Stimulated activated CD4-positive, alpha-beta T cell treated with anti-CD3 and anti-CD28 coated beads, Interleukin-12 subunit alpha, Interleukin-12 subunit beta, amount 100 ng/mL, for 48 hours (primary cell): ENCODE measurements at regions not wholly inside any gene's neighbourhood (a gene's known extent, or its start where the extent isn't known, plus 50 kb on each side); places are given as distances from the start of the nearest gene placed in this dataset.

ENCODE experiments used
- DNase-seq, 3 donors: peaks; one replicate each; pipeline ENCODE4 v3.0.0-alpha.2; 2020; ENCODE audit warnings: low read depth in 2 of 3, low spot score in 1 of 3

GRCh38 chrX:51798701-51799100 is 55.5 kb downstream of the GSPT2 start:
- DNase-seq, result no peak

DNA sequence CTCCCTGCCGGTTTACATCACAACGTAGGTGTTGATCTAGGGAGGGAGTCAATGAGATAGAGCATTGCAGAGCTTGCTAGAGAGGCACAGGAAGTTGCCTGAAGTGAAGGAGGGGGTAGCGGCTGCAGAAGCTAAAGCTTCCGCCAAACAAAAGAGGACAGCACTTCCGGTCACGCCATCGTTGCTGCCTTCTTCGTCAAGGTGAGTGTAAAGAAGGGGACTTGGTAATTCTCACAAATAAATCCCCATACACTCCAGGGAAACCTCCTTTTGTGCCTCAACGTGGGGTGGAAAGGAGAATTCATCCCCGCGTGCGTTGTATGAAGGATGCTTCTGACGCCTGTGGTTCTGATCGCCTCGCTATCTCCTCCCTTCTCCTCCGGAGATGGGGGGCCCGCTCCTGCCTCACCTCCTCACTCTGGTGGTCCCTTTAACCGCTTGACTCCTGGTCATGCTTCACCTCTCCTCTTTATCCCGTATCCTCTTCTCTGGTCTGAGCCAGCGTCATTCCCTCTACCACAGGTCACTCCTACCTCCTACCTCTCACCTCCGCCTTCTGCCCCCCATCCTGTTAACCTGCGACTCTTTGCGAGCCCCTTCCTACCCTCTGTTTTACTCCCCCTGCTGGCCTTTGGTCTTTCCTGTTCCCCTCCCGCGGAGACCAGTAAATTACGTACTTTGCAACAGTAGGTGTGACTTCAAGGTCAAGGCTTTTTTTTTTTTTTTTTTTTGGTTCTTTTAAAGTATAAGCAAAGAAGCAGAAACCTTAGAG is 59.9 kb downstream of the GSPT2 start:
- DNase-seq, result peak; percentile 23 to 37 (median 24)

GRCh38 chrX:51803833-51804232 is 60.6 kb downstream of the GSPT2 start:
- no peak for DNase-seq

DNA sequence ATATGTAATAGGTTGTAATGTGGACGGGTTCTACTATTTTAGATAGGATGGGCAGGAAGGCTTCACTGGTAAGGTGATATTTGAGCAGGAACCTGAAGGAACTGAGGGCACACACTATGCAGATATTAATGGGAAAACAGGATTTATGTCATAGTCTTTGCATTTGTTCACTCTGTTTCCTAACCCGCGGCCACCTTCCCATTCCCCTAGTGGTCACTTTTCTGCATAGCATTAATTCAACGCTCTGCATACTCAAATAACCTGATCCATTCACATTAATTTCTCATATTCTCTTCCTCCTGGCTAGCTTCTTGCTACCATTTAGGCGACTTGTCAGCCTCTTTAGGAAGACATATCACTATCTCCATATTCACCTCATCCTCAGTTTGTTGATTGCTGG is 61.5 kb downstream of the GSPT2 start:
- DNase-seq, result no peak

DNA sequence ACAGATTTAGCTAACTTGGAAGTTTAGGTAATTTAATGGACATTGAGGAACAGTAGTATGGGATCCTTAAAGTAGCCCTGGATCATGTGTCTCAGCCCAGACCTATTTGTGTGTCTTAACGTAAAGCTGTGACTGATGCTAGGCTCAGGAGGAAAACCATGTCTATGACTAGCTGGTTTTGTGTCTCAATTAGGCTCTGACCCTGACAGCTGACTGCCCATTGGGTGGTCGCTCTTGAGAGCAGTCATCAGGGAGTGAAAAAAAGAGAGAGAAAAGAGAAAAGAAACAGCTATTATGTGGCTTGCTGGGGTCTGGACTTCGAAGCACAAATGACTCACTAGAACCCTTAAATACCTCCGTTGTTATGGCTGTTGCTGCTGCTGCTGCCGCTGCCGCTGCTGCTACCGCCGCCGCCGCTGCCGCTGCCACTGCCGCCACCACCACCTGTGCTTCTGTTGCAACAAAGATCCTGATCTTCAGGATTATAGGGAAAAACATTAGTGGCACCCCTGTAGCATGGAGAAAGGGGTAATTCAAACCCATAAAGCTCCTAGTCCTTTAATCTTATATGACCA is 70.7 kb downstream of the GSPT2 start:
- DNase-seq, result no peak

GRCh38 chrX:51824061-51824460 is 69.4 kb upstream of the MAGED1 start:
- no peak for DNase-seq

DNA sequence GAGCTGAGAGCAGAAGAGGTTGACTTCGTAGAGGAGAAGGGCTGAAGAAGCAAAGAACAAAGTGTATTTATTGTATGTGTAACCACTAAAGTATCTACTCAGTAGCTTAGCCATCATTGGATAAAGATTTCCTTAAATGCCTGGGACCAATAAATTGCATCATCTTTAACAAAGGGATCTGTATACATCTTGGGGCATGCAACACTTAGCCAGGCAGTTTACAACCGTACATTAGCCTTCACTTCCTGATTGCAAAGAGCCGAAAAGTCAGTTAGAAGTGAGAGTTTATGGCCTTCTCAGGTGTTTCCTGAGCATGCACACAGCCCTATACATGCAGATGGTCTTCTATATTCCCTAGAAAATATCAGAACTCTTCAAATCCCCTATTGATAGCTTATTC is 68.0 kb upstream of the MAGED1 start:
- DNase-seq, result no peak

GRCh38 chrX:51834076-51834475 is 59.3 kb upstream of the MAGED1 start:
- DNase-seq, result no peak

DNA sequence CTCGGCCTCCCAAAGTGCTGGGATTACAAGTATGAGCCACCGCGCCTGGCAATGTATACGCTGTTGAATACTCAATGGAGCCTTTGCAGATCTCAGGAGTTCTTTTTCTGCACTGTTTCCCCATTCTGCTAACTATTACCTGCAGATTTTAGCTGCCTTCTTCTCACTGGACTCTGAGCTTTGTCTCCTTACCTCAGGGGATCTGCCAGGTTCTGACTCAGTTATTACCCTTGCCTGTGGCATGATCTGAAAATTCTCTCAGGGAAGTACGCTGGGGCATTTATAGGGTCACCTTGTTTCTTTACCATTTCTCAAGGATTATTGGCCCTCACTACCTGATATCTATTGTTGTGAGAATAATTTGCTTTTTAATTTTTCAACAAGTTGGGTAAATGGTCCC is 56.6 kb upstream of the MAGED1 start:
- no peak for DNase-seq

- DNase-seq, result no peak
These were observed 56.0 kb upstream of the MAGED1 start for GRCh38 chrX:51837451-51837850.

- DNase-seq, result no peak
These were observed 55.5 kb upstream of the MAGED1 start for GRCh38 chrX:51837921-51838320.
